Neural cell (in vitro differentiated cells): ENCODE measurements at regions not wholly inside any gene's neighbourhood (a gene's known extent, or its start where the extent isn't known, plus 50 kb on each side); places are given as distances from the start of the nearest gene placed in this dataset.

Experiments used
- H2AFZ ChIP-seq: fragments of 200-600, 300-800 bp; sonication (generic), shearing (Covaris generic); 2 replicates; pipeline ENCODE4 v1.6.0; 2014; ENCODE audit warnings: low read depth, mild to moderate bottlenecking, antibody characterized with exemption, low read length, moderate library complexity
- H3F3A ChIP-seq: fragments of 200-600 bp; shearing (Covaris generic); 2 replicates; pipeline ENCODE4 v1.6.1; 2016; ENCODE audit warnings: mild to moderate bottlenecking, moderate library complexity, mixed read lengths, antibody characterized with exemption, low read length; ENCODE audit not compliant: insufficient read depth, poor library complexity, severe bottlenecking
- H3K27ac ChIP-seq: fragments of 200-600, 300-800 bp; sonication (generic), shearing (Covaris generic); 2 replicates; pipeline ENCODE4 v1.5.1; 2014; ENCODE audit warnings: mild to moderate bottlenecking, low read length, moderate library complexity
- H3K27me3 ChIP-seq: fragments of 300-800, 200-600 bp; sonication (generic), shearing (Covaris generic); 2 replicates; pipeline ENCODE4 v1.6.0; 2014; ENCODE audit warnings: mild to moderate bottlenecking, low read depth, low read length, moderate library complexity; ENCODE audit not compliant: insufficient read depth
- H3K36me3 ChIP-seq: fragments of 300-800, 200-600 bp; sonication (generic), shearing (Covaris generic); 2 replicates; pipeline ENCODE4 v1.5.1; 2014; ENCODE audit warnings: mild to moderate bottlenecking, antibody characterized with exemption, low read length, moderate library complexity; ENCODE audit not compliant: insufficient read depth
- H3K4me2 ChIP-seq: fragments of 300-800, 200-600 bp; sonication (generic), shearing (Covaris generic); 2 replicates; pipeline ENCODE4 v1.6.0; 2014; ENCODE audit warnings: mild to moderate bottlenecking, low read length
- H3K4me3 ChIP-seq: fragments of 300-800, 200-600 bp; sonication (generic), shearing (Covaris generic); 2 replicates; pipeline ENCODE4 v1.5.1; 2014; ENCODE audit warnings: mild to moderate bottlenecking, low read length, moderate library complexity
- H3K79me2 ChIP-seq: fragments of 200-600 bp; shearing (Covaris generic); replicated peaks from 2 replicates; pipeline ENCODE4 v1.6.0; 2014; ENCODE audit warnings: mild to moderate bottlenecking, low read length, moderate library complexity; ENCODE audit not compliant: insufficient read depth
- H3K9ac ChIP-seq: fragments of 300-800, 200-600 bp; sonication (generic), shearing (Covaris generic); 2 replicates; pipeline ENCODE4 v1.6.1; 2016; ENCODE audit warnings: mild to moderate bottlenecking, low read length, mixed read lengths
- H3K9me2 ChIP-seq: fragments of 200-600 bp; shearing (Covaris generic); 2 replicates; pipeline ENCODE4 v1.6.1; 2016; ENCODE audit warnings: mild to moderate bottlenecking, low read length, mixed read lengths; ENCODE audit not compliant: insufficient read depth
- H3K9me3 ChIP-seq: fragments of 200-600, 300-800 bp; sonication (generic), shearing (Covaris generic); 2 replicates; pipeline ENCODE4 v1.6.1; 2016; ENCODE audit warnings: mild to moderate bottlenecking, mixed run types, low read length, moderate library complexity, mixed read lengths
- H4K20me1 ChIP-seq: fragments of 200-600 bp; shearing (Covaris generic); 2 replicates; pipeline ENCODE4 v1.6.1; 2016; ENCODE audit warnings: mild to moderate bottlenecking, mixed run types; ENCODE audit not compliant: insufficient read depth
- EP300 ChIP-seq: fragments of 450-650 bp; conservative IDR thresholded peaks from 2 replicates; pipeline ENCODE4 v1.6.1; 2014; ENCODE audit warnings: antibody characterized with exemption, mild to moderate bottlenecking, moderate library complexity; ENCODE audit not compliant: poor library complexity, severe bottlenecking
- EZH2 ChIP-seq: fragments of 200-600, 300-800 bp; shearing (Covaris generic), sonication (generic); IDR thresholded peaks from 2 replicates; pipeline ENCODE4 v1.6.1; 2014; ENCODE audit warnings: antibody characterized with exemption, low read length, borderline replicate concordance, mild to moderate bottlenecking; ENCODE audit not compliant: insufficient read depth, poor library complexity, severe bottlenecking
- MXI1 ChIP-seq: fragments of 450-650 bp; conservative IDR thresholded peaks from 2 replicates; pipeline ENCODE4 v1.6.1; 2014; ENCODE audit warnings: antibody characterized with exemption, mild to moderate bottlenecking; ENCODE audit not compliant: poor library complexity, severe bottlenecking
- POLR2AphosphoS5 ChIP-seq: IDR thresholded peaks from 2 replicates; pipeline ENCODE4 v1.6.1; 2012
- RAD21 ChIP-seq: fragments of 450-650 bp; conservative IDR thresholded peaks from 2 replicates; pipeline ENCODE4 v1.6.1; 2014; ENCODE audit warnings: antibody characterized with exemption, mild to moderate bottlenecking, moderate library complexity
- SMC3 ChIP-seq: fragments of 450-650 bp; conservative IDR thresholded peaks from 2 replicates; pipeline ENCODE4 v1.6.1; 2014; ENCODE audit warnings: antibody characterized with exemption, mild to moderate bottlenecking, moderate library complexity; ENCODE audit not compliant: poor library complexity
- TAF1 ChIP-seq: IDR thresholded peaks from 2 replicates; pipeline ENCODE4 v1.6.1; 2012; ENCODE audit warnings: low read depth
- TF ChIP-seq, protein P1 (sequence below): fragments of 450-650 bp; IDR thresholded peaks from 2 replicates; pipeline ENCODE4 v1.5.1; 2014; ENCODE audit warnings: antibody characterized with exemption, mild to moderate bottlenecking, moderate library complexity; ENCODE audit not compliant: poor library complexity, severe bottlenecking
- TF ChIP-seq, protein P2 (sequence below): IDR thresholded peaks from 2 replicates; pipeline ENCODE4 v1.6.1; 2012; ENCODE audit warnings: borderline replicate concordance

DNA sequence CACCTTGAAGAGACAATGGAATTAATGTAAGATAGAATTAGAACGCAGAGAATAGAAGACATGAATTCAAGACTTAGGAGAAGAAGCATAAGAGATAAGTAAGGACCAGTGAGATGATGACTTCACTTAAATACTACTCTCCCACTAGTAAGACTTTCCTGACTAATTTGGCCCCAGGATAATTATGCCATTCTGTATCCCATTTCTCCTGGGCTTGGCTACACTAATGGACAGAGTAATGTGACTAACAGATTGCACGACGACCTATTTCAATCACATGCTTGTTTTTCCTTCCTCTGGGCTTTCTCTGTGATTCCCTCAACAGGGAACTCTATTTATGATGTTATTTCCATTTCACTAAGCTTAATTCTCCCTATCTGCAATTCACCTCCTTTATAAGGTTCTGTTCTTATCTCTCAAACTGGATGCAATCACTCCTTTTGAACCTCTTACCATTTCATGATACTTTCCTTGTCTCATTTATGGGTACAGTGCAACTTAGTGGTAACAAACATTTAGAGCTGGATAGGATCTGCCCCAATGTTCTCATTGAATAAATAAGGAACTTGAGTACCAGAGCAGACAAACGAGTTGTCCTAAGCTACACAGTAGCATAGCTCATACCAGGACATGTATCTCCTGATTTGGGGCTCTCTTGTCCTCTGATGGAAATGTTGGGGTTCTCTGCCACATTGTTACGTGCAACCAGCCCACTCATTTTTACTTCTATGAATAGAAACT is 102.7 kb downstream of the BTG1 start:
- Histone ChIP-seq H3K79me2 (no peaks in the 10 kb centered on the region), H3F3A (no peaks in the 10 kb centered on the region), H3K27ac (no peak overlapping the region), H3K9ac (no peak overlapping the region), H4K20me1 (no peaks in the 10 kb centered on the region), H3K4me2 (no peak overlapping the region), H3K9me3 (no peaks in the 10 kb centered on the region), H3K27me3 (no peaks in the 10 kb centered on the region), H2AFZ (no peak overlapping the region), H3K4me3 (no peak overlapping the region), H3K9me2 (no peaks in the 10 kb centered on the region), H3K36me3 (no peaks in the 10 kb centered on the region)
- TF ChIP-seq EP300 (no peak), TAF1 (no peak), SMC3 (no peak), EZH2 (no peak), POLR2AphosphoS5 (no peak), MXI1 (no peak), RAD21 (no peak)
- TF ChIP-seq, protein P1, sequence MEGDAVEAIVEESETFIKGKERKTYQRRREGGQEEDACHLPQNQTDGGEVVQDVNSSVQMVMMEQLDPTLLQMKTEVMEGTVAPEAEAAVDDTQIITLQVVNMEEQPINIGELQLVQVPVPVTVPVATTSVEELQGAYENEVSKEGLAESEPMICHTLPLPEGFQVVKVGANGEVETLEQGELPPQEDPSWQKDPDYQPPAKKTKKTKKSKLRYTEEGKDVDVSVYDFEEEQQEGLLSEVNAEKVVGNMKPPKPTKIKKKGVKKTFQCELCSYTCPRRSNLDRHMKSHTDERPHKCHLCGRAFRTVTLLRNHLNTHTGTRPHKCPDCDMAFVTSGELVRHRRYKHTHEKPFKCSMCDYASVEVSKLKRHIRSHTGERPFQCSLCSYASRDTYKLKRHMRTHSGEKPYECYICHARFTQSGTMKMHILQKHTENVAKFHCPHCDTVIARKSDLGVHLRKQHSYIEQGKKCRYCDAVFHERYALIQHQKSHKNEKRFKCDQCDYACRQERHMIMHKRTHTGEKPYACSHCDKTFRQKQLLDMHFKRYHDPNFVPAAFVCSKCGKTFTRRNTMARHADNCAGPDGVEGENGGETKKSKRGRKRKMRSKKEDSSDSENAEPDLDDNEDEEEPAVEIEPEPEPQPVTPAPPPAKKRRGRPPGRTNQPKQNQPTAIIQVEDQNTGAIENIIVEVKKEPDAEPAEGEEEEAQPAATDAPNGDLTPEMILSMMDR, result no peak
- TF ChIP-seq, protein P2, sequence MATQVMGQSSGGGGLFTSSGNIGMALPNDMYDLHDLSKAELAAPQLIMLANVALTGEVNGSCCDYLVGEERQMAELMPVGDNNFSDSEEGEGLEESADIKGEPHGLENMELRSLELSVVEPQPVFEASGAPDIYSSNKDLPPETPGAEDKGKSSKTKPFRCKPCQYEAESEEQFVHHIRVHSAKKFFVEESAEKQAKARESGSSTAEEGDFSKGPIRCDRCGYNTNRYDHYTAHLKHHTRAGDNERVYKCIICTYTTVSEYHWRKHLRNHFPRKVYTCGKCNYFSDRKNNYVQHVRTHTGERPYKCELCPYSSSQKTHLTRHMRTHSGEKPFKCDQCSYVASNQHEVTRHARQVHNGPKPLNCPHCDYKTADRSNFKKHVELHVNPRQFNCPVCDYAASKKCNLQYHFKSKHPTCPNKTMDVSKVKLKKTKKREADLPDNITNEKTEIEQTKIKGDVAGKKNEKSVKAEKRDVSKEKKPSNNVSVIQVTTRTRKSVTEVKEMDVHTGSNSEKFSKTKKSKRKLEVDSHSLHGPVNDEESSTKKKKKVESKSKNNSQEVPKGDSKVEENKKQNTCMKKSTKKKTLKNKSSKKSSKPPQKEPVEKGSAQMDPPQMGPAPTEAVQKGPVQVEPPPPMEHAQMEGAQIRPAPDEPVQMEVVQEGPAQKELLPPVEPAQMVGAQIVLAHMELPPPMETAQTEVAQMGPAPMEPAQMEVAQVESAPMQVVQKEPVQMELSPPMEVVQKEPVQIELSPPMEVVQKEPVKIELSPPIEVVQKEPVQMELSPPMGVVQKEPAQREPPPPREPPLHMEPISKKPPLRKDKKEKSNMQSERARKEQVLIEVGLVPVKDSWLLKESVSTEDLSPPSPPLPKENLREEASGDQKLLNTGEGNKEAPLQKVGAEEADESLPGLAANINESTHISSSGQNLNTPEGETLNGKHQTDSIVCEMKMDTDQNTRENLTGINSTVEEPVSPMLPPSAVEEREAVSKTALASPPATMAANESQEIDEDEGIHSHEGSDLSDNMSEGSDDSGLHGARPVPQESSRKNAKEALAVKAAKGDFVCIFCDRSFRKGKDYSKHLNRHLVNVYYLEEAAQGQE, result no peak

DNA sequence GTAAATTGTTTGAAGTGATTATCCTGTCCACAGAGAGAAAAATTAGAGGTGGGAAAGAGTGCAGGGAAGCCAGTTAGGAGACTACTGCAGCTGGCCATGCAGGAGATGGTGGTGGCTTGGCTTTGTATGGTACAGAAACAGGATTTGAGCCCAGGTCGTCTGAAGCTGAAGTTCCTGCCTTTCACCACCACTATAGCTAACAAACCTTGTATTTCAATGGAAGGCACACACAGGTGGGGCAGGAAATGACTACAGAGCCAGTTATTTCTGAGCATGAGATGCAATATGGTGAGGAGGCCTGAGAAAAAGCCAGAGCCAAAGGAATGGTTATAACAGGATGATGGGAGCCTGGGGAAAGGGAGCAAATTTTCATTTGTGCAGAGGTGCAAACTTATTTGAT is 103.9 kb downstream of the BTG1 start:
- H3K36me3 ChIP-seq, result no peaks in the 10 kb centered on the region
- no peaks in the 10 kb centered on the region for H3K9me3 ChIP-seq
- no peak overlapping the region for H3K9ac ChIP-seq
- H3F3A ChIP-seq, result no peaks in the 10 kb centered on the region
- no peaks in the 10 kb centered on the region for H4K20me1 ChIP-seq
- TF ChIP-seq, protein P1, result no peak
- no peak for TF ChIP-seq SMC3
- no peak overlapping the region for H3K4me3 ChIP-seq
- no peaks in the 10 kb centered on the region for H3K79me2 ChIP-seq
- H3K9me2 ChIP-seq, result no peaks in the 10 kb centered on the region
- no peak overlapping the region for H2AFZ ChIP-seq
- no peak overlapping the region for H3K27ac ChIP-seq
- H3K27me3 ChIP-seq, result no peaks in the 10 kb centered on the region
- H3K4me2 ChIP-seq, result no peak overlapping the region
